SKM-1 (cell line): ENCODE measurements at regions not wholly inside any gene's neighbourhood (a gene's known extent, or its start where the extent isn't known, plus 50 kb on each side); places are given as distances from the start of the nearest gene placed in this dataset.
"Not testable (repeated sequence)": the region's sequence is repeated elsewhere in the genome, so short reads cannot be mapped to it uniquely, and the experiment has no call there.

ENCODE experiments used
- DNase-seq: peaks from one replicate; lab custom pipeline; 2025; ENCODE audit not compliant: unreplicated experiment; lab: John Stamatoyannopoulos, UW

DNA sequence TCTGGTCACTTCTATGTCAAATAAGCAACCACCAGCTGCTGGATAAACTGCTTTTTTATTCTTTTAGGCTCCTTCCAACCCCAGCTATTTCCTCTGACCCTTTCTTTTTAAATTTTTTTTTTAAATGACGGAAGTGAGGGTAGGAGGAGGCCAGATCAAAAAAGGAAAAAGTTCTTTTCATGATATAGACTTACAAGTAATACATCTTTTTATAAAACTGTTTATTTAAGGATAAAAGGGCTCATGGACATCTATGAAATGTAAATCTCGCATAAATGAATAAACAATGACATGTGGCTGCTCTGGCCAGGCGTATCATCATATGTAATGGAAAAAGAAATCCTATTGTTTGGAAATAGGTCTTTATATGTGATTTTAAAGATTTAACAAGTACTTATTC lies 169.0 kb upstream of the ATP2B1 start:
- no peak for DNase-seq

DNA sequence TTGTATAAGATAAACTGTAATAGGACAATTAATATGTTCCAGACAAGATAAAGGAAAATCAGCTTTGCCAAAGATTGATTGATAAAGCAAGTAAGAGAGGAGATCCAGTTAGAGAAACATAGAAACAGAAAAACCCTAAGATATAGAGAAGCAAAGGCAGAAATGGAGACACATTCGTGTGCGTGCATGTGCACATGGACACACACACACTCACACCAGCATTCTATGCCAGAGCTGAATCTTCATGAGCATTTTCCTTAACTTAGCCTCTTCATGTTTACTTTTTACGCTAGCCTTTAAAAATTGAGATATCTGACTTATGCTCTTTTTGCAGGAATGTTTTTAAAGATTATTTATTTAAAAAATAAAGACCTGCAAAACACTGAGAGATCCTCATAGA lies 168.5 kb upstream of the ATP2B1 start:
- DNase-seq: no peak

DNA sequence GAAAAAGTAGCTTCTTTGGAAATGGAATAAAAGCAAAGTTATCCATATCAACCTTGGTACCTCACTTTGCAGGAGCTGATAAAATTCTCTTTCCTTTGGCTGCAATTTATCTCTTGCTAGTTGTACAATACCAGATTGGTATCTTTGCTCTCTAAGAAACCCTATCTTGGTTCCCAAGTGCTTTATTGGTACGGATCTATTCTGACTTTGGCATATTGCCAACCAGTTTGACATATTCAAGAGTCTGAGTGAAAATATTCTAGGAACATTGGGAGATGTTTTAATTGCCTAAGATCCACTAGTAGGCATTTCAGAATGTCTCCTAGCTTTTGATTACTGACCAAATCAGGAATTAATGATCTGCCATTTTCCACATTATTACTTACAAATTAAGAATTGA lies 167.2 kb upstream of the ATP2B1 start:
- DNase-seq: no peak

DNA sequence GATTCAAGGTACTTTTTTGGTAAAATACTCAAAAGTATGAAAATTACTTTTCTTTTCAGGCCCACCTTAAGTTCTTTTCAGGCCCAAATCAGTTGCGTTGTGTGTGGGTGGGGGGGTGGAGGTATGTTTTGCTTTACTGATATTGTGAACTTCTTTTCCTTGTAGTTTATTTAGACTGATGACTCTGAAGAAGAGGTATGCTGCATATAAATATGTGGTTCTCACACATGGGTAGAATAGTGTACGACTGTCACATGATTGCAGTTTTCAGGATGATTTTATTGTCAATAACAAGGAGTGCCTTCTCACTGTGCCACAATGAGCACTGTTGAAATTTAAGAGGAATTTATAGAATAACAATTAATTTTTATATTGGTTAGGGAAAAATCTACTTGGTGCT lies 166.6 kb upstream of the ATP2B1 start:
- no peak for DNase-seq

DNA sequence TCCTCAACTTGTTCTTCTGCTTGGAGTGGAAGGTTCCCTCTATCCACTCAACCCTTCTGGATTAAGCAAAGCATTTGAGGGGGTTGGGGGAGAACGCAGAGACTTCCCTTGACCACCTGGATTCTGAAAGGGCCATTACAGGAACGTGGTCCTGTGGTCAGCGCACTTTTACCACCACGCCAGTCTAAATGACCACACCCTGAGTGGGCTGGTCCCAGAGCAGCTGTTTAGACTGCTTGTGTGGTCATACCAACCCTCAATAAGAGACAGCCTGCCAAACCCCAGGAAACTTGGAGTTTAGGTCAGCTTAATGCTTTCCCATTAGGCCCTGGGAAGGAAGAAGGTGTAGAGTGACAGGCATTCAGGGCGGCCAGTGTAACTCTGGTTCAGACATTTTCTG lies 165.5 kb upstream of the ATP2B1 start:
- DNase-seq: no peak

GRCh38 chr12:89873745-89874144 lies 165.1 kb upstream of the ATP2B1 start:
- no peak for DNase-seq

GRCh38 chr12:89872922-89873630 lies 164.4 kb upstream of the ATP2B1 start:
- DNase-seq: no peak

DNA sequence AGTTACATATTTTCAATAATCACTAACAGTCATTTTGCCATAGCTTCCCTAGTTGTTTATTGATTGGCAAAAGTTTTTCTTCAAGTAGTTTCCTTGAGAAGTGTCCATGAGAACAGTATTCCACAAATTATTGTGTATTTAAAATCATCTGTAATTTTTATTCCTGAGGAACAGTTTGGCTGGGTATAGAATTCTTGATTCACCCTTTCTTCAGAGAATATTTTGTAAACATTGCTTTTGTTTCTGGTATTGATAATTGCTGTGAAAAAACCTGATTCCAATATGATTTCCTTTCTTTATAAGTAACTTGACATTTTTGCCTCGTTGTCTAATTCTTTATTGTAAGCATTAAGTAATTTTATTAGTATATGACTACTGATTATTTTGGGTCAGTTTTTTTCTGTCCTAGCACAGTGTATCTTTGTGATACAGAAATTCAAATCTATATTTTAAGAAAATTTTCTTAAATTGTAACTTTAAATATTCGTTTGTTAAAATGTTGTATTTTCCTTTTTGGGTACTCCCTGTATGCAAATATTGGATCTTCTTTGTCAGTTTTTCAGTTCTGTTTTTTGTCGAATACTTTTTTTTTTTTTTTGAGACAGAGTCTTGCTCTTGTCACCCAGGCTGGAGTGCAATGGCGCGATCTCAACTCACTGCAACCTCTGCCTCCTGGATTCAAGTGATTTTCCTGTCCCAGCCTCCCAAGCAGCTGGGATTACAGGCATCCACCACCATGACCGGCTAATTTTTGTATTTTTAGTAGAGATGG lies 162.0 kb upstream of the ATP2B1 start:
- no peak for DNase-seq

- not testable (repeated sequence) for DNase-seq
Measured at GRCh38 chr12:89867611-89868010, 159.0 kb upstream of the ATP2B1 start.

DNA sequence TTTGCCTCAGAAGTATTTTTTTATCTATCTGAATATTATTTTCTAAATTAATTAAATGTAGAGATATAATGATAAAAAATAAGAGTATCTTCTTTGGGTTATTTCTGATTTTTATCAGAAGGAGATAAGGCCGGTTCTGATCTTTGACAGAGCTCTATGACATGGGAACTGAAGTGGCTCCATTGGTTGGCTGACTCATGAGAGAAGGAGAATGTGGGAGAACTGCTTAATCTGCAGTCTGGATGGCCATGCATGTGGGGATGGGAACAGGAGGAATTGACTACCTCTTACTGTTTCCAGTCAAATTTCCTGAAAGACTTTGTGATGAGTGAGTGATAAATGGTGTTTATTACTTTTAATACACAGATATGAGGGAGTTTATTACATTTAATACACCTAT lies 155.8 kb upstream of the ATP2B1 start:
- DNase-seq: no peak

GRCh38 chr12:89863968-89864367 lies 155.3 kb upstream of the ATP2B1 start:
- no peak for DNase-seq

DNA sequence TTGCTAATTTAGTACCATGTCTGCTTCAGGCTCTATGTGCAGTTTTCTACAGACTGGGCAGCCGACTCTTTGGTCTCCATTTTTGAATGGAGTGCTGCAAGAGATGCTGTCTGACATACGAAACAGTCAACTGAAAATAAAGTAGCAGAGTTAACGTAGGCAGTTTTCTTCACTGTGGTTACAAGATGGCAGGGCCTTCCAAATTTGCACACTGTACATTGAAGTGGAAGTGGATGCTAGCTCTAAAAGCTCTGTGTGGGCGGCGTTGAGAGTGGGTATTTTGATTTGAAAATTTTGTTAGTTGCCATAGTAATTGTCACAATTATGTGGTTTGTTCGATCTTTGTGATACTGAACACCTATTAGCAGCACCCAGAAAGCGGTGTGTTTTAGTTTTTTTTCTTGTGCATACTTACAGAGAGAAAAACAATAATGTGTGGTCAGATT lies 154.9 kb upstream of the ATP2B1 start:
- no peak for DNase-seq

DNA sequence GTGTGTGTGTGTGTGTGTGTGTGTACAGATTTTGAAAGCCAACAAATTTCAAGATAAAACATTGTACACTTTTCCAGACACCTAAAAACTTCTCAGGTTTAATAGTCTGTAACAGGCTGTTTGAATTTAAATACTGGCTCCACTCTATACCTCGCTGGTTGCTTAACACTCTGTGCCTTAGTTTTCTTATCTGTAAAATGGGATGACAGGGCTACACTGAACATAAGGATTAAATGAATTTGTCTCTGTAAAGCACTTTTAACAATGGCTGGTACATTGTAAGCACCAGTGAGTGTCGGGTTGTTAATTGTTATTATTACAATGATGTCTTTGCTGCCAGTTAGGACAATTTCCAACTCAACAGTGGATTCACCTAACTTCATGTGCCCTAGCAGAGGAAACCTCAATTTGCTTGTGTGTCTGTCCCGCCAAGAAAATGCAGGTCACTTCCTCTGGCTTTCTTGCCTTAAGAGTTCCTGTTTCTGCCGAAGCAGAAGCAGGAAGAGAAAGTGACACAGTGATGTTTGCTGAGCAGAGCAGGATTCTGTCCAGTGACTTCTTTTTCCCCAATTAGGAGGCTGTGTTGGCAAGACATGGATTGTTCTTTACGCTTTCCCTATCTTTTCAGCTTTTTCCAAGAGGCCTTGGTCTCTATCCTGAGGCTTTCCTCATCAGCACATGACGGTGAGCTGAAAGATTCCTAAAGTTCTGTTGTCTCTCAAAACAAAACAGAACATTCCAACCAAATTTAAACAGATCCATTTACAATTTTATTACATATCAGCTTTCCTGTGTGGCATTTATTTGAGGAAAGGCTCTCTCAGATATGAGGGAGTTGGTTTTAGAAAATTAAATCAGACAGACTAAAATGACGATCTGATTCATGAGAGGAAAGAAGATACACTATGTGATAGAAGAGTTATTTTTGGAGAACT lies 154.1 kb upstream of the ATP2B1 start:
- peak; percentile 26 for DNase-seq

DNA sequence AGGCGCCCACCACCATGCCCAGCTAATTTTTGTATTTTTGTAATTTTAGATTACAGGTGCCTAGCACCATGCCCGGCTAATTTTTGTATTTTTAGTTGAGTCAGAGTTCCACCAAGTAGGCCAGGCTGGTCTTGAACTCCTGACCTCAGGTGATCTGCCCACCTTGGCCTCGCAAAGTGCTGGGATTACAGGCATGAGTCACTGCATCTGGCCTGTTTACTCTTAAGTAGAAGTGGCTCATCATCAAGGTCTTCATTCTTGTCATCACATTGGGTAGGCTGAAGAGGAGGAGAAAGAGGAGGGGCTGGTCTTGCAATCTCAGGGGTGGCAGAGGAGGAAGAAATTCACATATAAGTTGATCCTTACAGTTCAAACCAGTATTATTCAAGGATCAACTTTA lies 152.4 kb upstream of the ATP2B1 start:
- no peak for DNase-seq

DNA sequence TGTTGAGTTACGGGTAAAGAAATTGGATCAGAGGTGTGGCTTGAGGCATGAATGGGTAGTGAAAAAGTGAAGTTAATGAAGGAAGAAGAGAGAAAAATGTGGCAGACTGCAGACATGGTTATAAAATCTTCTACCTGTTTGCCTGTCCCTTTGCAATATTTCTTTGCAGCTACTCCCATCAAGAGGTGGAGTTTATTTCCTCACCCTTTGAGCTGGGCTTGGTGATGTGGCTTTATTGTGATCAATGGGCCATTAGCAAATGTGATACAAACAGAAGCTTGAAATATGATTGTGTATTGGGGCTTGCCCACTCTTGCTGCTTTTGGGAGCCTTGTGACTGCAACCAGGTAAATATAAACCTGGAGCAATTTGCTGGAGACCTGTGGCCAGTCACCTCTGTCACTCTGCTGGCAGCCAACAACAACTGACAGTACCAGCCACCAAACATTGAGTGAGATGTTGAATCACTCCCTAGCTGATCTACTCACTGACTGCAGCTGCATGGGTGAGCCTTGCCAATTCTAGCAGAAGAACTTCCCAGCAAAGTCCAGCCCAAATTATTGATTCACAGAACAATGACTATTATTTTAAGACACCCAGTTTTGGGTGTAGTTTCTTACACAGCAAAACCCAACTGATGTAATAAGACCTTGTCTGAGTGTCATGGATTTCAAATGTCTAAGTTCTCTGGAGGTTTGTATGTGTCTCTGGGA lies 151.0 kb upstream of the ATP2B1 start:
- DNase-seq: no peak

DNA sequence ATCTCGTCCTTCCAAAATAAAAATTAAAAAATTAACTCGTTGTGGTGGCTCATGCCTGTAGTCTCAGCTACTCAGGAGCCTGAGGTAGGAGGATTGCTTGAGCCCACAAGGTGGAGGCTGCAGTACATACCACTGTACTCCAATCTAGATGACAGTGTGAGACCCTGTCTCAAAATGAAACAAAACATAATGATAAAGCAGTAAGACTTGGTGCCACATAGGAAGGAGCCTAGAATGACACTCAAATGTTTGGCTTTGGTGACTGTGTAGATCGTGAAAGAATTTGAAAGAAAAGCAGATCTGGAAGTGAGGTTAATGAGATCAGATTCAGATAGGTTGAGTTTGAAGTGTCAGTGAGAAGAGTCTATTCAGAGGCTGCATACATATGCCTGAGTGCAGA lies 150.1 kb upstream of the ATP2B1 start:
- no peak for DNase-seq

DNA sequence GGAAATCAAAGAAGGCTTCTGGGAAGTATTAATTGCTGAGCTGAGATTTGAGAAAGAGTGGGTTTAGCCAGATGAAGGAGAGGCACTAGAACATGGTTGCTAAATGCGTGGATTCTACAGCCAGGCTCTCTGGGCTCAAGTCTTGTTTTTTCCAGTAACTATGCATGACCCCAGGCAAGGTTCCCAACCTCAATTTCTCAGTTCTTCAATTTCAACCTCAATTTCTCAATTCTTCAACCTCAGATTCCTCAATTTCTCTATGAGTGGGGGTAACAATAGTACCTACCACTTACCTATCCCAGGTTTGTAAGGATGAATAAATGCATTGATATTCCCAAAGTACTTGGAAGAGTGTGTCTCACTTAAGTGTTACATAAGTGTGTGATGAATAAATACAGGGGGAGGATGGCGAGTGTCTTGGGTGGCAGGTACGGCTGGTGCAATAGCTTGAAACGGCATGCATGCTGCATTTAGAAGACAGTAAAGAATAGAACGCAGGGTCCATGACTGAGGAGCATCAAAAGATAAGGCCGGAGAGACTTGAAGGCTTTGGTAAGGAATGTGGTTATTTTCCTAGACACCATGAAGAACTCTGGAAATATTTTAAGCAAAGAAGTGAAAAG lies 149.1 kb upstream of the ATP2B1 start:
- DNase-seq: peak; percentile 14

- peak; percentile 14 for DNase-seq
Measured at GRCh38 chr12:89856431-89856830, 147.8 kb upstream of the ATP2B1 start.

DNA sequence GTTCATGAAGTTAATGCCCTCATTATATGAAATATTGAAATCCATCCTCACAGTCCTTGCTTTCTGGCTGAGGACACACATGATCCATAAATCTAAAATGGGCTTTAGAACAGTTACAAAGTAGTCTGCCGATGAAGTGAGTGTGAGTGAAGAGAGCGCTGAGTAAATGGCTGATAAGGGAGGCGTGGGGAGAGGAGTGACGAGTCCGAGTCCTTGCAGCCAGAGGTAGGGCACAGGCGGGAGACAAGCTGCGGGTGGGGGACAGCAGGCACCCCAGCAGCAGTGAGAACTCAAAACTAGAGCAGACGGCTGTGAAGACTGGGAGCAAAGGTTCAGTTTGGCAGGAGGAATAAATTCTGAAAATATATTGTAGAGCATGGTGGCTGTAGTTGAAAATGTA lies 140.1 kb upstream of the ATP2B1 start:
- DNase-seq: no peak

- no peak for DNase-seq
Measured at GRCh38 chr12:89846473-89847055, 137.9 kb upstream of the ATP2B1 start.
